ENCODE measurements at regions not wholly inside any gene's neighbourhood (a gene's known extent, or its start where the extent isn't known, plus 50 kb on each side); places are given as distances from the start of the nearest gene placed in this dataset.

- no peak overlapping the region for H3K27ac ChIP-seq (ENCODE audit: low read depth in 1 of 2, low read length in 2 of 2)
- no peaks in the 10 kb centered on the region for H3K27me3 ChIP-seq (ENCODE audit: control insufficient read depth in 1 of 2, insufficient read depth in 2 of 2, low read length in 1 of 2)
- DNase-seq (no peak), ATAC-seq (ENCODE audit: low FRiP score) (no peak)
- H3K4me3 ChIP-seq (ENCODE audit: low read length in 2 of 2), result no peak overlapping the region
- H3K36me3 ChIP-seq (ENCODE audit: control insufficient read depth in 1 of 2, insufficient read depth in 2 of 2, low read length in 1 of 2), result no peaks in the 10 kb centered on the region
- H3K4me1 ChIP-seq (ENCODE audit: control insufficient read depth in 1 of 2, insufficient read depth in 2 of 2, low read length in 2 of 2), result no peaks in the 10 kb centered on the region
- H3K9me3 ChIP-seq (ENCODE audit: control insufficient read depth, low read length), result peaks cover 1% of the 10 kb centered on the region
- intact Hi-C loops (cut with DNase I), result no loop called here
Measured at GRCh38 chr10:50936335-50936734, 50.9 kb upstream of the A1CF start.

GRCh38 chr10:50937230-50937907, 51.9 kb upstream of the A1CF start:
- H3K36me3 ChIP-seq (ENCODE audit: control insufficient read depth in 1 of 2, insufficient read depth in 2 of 2, low read length in 1 of 2), result no peaks in the 10 kb centered on the region
- no peak for DNase-seq
- 18 to 25% methylated on average over 4 of the region's 4 CpGs for WGBS, 2 donors
- H3K4me1 ChIP-seq (ENCODE audit: control insufficient read depth in 1 of 2, insufficient read depth in 2 of 2, low read length in 2 of 2), result no peaks in the 10 kb centered on the region
- H3K9me3 ChIP-seq (ENCODE audit: control insufficient read depth, low read length), result peaks cover 1% of the 10 kb centered on the region
- H3K27ac ChIP-seq (ENCODE audit: low read depth in 1 of 2, low read length in 2 of 2), result no peak overlapping the region
- intact Hi-C loops (cut with DNase I), result no loop called here
- no peaks in the 10 kb centered on the region for H3K27me3 ChIP-seq (ENCODE audit: control insufficient read depth in 1 of 2, insufficient read depth in 2 of 2, low read length in 1 of 2)
- no peak overlapping the region for H3K4me3 ChIP-seq (ENCODE audit: low read length in 2 of 2)
- ATAC-seq (ENCODE audit: low FRiP score), result no peak

GRCh38 chr10:50941629-50942028, 56.2 kb upstream of the A1CF start:
- no peak overlapping the region for H3K27ac ChIP-seq (ENCODE audit: low read depth in 1 of 2, low read length in 2 of 2)
- ATAC-seq (ENCODE audit: low FRiP score) (no peak), DNase-seq (no peak)
- H3K9me3 ChIP-seq (ENCODE audit: control insufficient read depth, low read length), result peaks cover 1% of the 10 kb centered on the region
- no peaks in the 10 kb centered on the region for H3K36me3 ChIP-seq (ENCODE audit: control insufficient read depth in 1 of 2, insufficient read depth in 2 of 2, low read length in 1 of 2)
- no peak overlapping the region for H3K4me3 ChIP-seq (ENCODE audit: low read length in 2 of 2)
- no peaks in the 10 kb centered on the region for H3K27me3 ChIP-seq (ENCODE audit: control insufficient read depth in 1 of 2, insufficient read depth in 2 of 2, low read length in 1 of 2)
- intact Hi-C loops (cut with DNase I), result no loop called here
- no peaks in the 10 kb centered on the region for H3K4me1 ChIP-seq (ENCODE audit: control insufficient read depth in 1 of 2, insufficient read depth in 2 of 2, low read length in 2 of 2)
- 84 to 90% methylated on average over 3 of the region's 3 CpGs for WGBS, 2 donors

- intact Hi-C loops (cut with DNase I), result no loop called here
- H3K27ac ChIP-seq (ENCODE audit: low read depth in 1 of 2, low read length in 2 of 2), result no peak overlapping the region
- H3K4me1 ChIP-seq (ENCODE audit: control insufficient read depth in 1 of 2, insufficient read depth in 2 of 2, low read length in 2 of 2), result peaks cover 0 to 2% of the 10 kb centered on the region in 2 donors
- WGBS, 2 donors, result 67 to 75% methylated on average over 6 of the region's 6 CpGs
- H3K9me3 ChIP-seq (ENCODE audit: control insufficient read depth, low read length), result no peaks in the 10 kb centered on the region
- DNase-seq (no peak), ATAC-seq (ENCODE audit: low FRiP score) (no peak)
- H3K36me3 ChIP-seq (ENCODE audit: control insufficient read depth in 1 of 2, insufficient read depth in 2 of 2, low read length in 1 of 2), result no peaks in the 10 kb centered on the region
- H3K4me3 ChIP-seq (ENCODE audit: low read length in 2 of 2), result no peak overlapping the region
- H3K27me3 ChIP-seq (ENCODE audit: control insufficient read depth in 1 of 2, insufficient read depth in 2 of 2, low read length in 1 of 2), result no peaks in the 10 kb centered on the region
Measured at GRCh38 chr10:50946991-50947781, 61.8 kb upstream of the A1CF start.

GRCh38 chr10:50951365-50951764, 65.9 kb upstream of the A1CF start:
- Histone ChIP-seq H3K27me3 (ENCODE audit: control insufficient read depth in 1 of 2, insufficient read depth in 2 of 2, low read length in 1 of 2) (no peaks in the 10 kb centered on the region), H3K9me3 (ENCODE audit: control insufficient read depth, low read length) (no peaks in the 10 kb centered on the region), H3K27ac (ENCODE audit: low read depth in 1 of 2, low read length in 2 of 2) (no peak overlapping the region), H3K4me1 (ENCODE audit: control insufficient read depth in 1 of 2, insufficient read depth in 2 of 2, low read length in 2 of 2) (peaks cover 0 to 2% of the 10 kb centered on the region in 2 donors), H3K4me3 (ENCODE audit: low read length in 2 of 2) (no peak overlapping the region), H3K36me3 (ENCODE audit: control insufficient read depth in 1 of 2, insufficient read depth in 2 of 2, low read length in 1 of 2) (no peaks in the 10 kb centered on the region)
- no peak for ATAC-seq (ENCODE audit: low FRiP score)
- intact Hi-C loops (cut with DNase I), result no loop called here
- no peak for DNase-seq
- WGBS, 2 donors, result 15 to 16% methylated on average over 4 of the region's 4 CpGs

GRCh38 chr10:50961297-50961696, 75.9 kb upstream of the A1CF start:
- Histone ChIP-seq H3K9me3 (ENCODE audit: control insufficient read depth, low read length) (no peaks in the 10 kb centered on the region), H3K27ac (ENCODE audit: low read depth in 1 of 2, low read length in 2 of 2) (no peak overlapping the region), H3K36me3 (ENCODE audit: control insufficient read depth in 1 of 2, insufficient read depth in 2 of 2, low read length in 1 of 2) (no peaks in the 10 kb centered on the region), H3K4me3 (ENCODE audit: low read length in 2 of 2) (no peak overlapping the region), H3K4me1 (ENCODE audit: control insufficient read depth in 1 of 2, insufficient read depth in 2 of 2, low read length in 2 of 2) (no peaks in the 10 kb centered on the region), H3K27me3 (ENCODE audit: control insufficient read depth in 1 of 2, insufficient read depth in 2 of 2, low read length in 1 of 2) (no peaks in the 10 kb centered on the region)
- intact Hi-C loops (cut with DNase I), result no loop called here
- DNase-seq, result no peak
- ATAC-seq (ENCODE audit: low FRiP score), result no peak

DNA sequence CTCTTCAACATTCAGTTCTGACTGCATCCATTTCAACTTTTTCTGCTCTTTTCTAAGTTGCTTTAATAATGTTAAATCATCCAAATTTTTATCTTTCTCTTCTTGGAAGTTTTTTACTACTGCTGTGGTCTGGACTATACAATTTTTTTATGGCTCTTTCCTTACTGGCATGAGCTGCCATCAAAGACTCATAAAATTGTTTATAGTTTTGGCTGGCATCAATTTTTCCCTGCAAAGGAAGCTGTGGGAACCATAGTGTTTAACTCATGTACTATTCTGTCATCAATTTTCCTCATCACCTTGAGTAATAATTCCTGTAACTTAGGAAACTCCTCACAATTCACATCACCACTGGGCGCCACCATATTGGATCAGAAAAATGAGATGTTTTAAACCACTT, 77.6 kb upstream of the A1CF start:
- H3K9me3 ChIP-seq (ENCODE audit: control insufficient read depth, low read length), result no peaks in the 10 kb centered on the region
- H3K27me3 ChIP-seq (ENCODE audit: control insufficient read depth in 1 of 2, insufficient read depth in 2 of 2, low read length in 1 of 2), result no peaks in the 10 kb centered on the region
- ATAC-seq (ENCODE audit: low FRiP score) (no peak), DNase-seq (no peak)
- H3K4me1 ChIP-seq (ENCODE audit: control insufficient read depth in 1 of 2, insufficient read depth in 2 of 2, low read length in 2 of 2), result no peaks in the 10 kb centered on the region
- 98 to 100% methylated on average over 1 of the region's 1 CpG for WGBS, 2 donors
- intact Hi-C loops (cut with DNase I), result no loop called here
- no peak overlapping the region for H3K4me3 ChIP-seq (ENCODE audit: low read length in 2 of 2)
- H3K27ac ChIP-seq (ENCODE audit: low read depth in 1 of 2, low read length in 2 of 2), result no peak overlapping the region
- no peaks in the 10 kb centered on the region for H3K36me3 ChIP-seq (ENCODE audit: control insufficient read depth in 1 of 2, insufficient read depth in 2 of 2, low read length in 1 of 2)

DNA sequence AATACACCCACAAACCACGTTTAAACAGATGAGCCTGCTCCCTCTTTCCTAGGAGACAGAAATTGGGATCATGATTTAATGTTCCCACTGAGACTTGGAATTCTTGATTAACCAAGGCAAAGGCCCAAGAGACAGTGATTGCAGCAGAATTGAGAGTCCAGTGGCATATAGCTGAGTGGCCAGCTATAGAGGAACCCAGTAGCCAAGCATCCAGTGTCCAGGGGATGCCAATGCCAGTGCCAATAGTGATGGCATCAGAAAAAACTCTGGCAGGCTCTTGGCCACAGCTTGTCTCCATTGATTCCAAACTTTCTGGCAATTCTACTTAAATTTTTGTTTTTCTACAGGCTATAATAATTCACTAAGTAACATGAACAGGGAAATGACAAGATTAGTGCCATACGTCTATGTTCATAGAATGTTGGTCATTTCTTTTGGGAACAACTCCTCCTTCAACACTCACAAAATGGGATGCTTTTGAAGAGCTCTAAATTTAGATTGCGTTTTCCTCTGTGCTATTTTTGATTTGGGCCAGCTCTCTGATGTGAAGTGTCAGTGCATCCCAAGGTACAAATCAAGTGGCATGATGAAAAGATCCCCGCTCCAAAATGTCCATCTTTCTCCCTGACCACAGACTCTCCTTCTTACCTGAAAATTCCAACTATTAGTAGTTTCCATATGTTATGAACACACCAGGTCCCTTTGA, 83.1 kb upstream of the A1CF start:
- no peaks in the 10 kb centered on the region for H3K9me3 ChIP-seq (ENCODE audit: control insufficient read depth, low read length)
- intact Hi-C loops (cut with DNase I), result no loop called here
- ATAC-seq (ENCODE audit: low FRiP score), result no peak
- DNase-seq, result no peak
- no peaks in the 10 kb centered on the region for H3K36me3 ChIP-seq (ENCODE audit: control insufficient read depth in 1 of 2, insufficient read depth in 2 of 2, low read length in 1 of 2)
- H3K27ac ChIP-seq (ENCODE audit: low read depth in 1 of 2, low read length in 2 of 2), result no peak overlapping the region
- 71 to 75% methylated on average over 4 of the region's 4 CpGs for WGBS, 2 donors
- no peak overlapping the region for H3K4me3 ChIP-seq (ENCODE audit: low read length in 2 of 2)
- no peaks in the 10 kb centered on the region for H3K4me1 ChIP-seq (ENCODE audit: control insufficient read depth in 1 of 2, insufficient read depth in 2 of 2, low read length in 2 of 2)
- no peaks in the 10 kb centered on the region for H3K27me3 ChIP-seq (ENCODE audit: control insufficient read depth in 1 of 2, insufficient read depth in 2 of 2, low read length in 1 of 2)

DNA sequence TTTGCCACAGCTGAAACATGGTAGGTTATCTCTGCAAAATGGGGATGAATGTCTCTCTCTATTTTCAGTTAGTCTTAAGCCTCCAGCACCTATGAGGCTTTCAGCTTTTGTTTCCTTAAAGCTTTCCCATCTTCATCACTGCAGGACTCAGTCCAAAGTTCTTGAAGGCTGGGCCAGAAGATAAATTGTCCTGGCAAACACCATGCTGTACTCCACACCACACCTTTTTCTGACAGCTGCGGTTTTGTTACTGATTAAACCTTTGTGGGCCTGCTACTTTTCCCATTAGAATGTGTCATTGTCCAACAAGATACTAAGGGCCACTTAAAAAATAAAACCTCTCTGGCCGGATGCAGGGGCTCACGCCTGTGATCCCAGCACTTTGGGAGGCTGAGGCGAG, 87.2 kb upstream of the A1CF start:
- Histone ChIP-seq H3K27me3 (ENCODE audit: control insufficient read depth in 1 of 2, insufficient read depth in 2 of 2, low read length in 1 of 2) (no peaks in the 10 kb centered on the region), H3K36me3 (ENCODE audit: control insufficient read depth in 1 of 2, insufficient read depth in 2 of 2, low read length in 1 of 2) (no peaks in the 10 kb centered on the region), H3K9me3 (ENCODE audit: control insufficient read depth, low read length) (no peaks in the 10 kb centered on the region), H3K4me1 (ENCODE audit: control insufficient read depth in 1 of 2, insufficient read depth in 2 of 2, low read length in 2 of 2) (no peaks in the 10 kb centered on the region), H3K27ac (ENCODE audit: low read depth in 1 of 2, low read length in 2 of 2) (no peak overlapping the region), H3K4me3 (ENCODE audit: low read length in 2 of 2) (no peak overlapping the region)
- 91 to 92% methylated on average over 4 of the region's 4 CpGs for WGBS, 2 donors
- ATAC-seq (ENCODE audit: low FRiP score), result no peak
- intact Hi-C loops (cut with DNase I), result no loop called here
- DNase-seq, result no peak
